Activated CD8-positive, alpha-beta memory T cell treated with anti-CD3 and anti-CD28 coated beads, Interleukin-2, amount 50 U/mL, for 24 hours (primary cell): ENCODE measurements at regions not wholly inside any gene's neighbourhood (a gene's known extent, or its start where the extent isn't known, plus 50 kb on each side); places are given as distances from the start of the nearest gene placed in this dataset.

ENCODE experiments used
- DNase-seq: peaks from one replicate; pipeline ENCODE4 v3.0.0-alpha.2; 2020; ENCODE audit errors: extremely low read depth

DNA sequence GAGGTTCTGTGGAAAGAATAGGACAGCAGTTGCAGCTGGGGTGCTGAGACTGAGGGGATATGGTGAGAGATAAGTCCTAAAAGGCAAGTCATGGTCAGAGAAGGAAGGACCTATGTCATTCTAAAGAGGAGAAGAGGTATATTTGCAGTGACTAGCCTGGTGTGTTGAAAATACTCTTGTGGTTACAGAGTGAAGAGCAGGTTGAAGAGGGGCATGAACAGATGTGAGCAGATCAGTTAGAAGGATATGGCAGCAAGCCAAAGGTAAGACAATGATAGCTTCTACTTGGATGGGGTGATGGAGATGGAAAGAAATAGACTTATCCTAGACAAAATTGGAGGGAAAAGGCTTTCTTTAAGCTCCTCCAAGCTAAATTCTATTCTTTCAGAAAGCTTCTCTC lies 469.8 kb upstream of the CPEB2 start:
- DNase-seq: no peak

GRCh38 chr4:14539246-14539645 lies 463.0 kb upstream of the CPEB2 start:
- no peak for DNase-seq

DNA sequence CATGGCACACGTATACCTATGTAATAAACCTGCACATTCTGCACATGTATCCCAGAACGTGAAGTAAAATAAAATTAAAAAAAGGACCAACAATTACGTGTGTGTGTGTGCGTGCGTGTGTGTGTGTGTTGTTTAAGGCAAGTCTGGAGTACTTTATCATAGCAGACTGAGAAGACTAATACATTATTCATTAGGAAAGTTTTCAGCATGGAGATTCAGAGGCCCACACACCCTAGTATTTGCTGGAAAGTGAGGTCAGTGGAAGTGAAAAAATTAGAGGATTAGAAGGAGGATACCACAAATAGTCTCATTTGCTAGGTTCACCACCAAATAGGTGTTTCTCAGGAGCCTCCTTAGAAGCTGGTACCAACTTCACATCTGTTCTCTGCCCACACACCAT lies 457.1 kb upstream of the CPEB2 start:
- DNase-seq: no peak

DNA sequence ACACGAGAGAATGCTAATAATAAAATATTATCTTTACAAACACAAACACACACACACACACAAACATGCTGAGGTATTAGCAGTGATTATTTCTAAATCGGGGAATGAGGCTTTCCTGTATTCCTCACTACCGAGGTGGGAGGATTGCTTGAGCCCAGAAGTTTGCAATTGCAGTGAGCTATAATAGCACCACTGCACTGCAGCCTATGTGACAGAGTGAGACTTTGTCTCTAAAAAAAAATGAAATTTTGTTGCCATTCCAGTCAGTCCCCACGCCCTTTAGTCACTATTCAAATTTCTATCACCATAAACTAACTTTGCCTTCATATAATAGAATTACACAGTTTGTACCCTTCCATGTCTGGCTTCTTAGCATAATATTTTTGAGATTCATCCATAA lies 456.5 kb upstream of the CPEB2 start:
- no peak for DNase-seq

DNA sequence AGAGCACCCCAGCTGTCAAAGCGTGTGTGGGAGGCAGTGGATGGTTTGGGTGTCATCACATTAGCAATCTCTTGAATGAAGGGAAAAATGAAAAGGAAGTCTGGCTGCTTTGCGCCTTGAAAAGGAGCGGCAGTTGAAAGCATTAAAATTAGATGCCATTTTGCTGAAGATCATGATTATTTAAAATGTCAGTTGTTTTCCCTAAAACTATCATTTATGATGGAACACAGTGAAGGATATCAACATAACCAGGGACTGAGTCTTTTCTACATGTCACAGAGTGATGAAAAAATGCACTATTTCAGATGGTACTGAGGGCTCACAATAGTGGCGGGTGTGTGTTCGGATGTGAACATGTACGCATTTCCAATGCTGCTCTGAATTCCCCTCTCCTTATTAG lies 450.2 kb upstream of the CPEB2 start:
- no peak for DNase-seq

DNA sequence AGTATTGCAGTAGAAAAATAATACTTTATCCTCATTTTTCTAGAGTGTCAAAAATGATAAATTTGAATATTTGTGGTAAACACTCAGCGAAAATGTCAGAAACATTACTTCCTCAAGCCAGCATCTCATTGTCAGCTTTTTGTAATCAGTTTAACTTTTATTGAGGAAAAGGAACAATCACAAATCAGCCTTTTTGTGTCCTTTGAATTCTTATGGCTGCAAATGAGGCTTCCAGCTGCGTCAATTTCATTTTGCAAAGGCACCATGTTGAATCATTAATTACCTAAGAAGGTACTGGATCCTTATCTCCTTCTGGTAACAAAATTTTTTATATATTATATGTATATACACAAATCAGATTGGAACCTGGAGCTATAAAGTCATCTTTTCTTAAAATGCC lies 442.6 kb upstream of the CPEB2 start:
- no peak for DNase-seq

DNA sequence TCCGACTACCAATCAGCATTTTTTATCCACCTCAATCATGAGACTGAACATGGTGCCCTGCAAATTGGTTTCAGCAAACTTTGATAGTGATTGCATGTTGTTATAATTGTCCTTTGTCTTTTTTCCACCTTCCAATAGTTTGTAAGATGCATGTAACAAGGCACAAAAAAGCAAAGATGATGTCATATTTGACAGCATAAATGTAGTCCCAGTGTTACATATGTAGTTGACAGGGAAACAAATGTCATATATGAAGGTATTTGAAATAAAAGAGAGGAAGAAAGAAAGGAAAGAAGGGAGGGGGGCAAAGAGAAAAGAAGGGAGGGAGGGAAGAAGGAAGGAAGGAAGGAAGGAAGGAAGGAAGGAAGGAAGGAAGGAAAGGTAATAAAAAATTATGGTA lies 441.7 kb upstream of the CPEB2 start:
- DNase-seq: no peak

DNA sequence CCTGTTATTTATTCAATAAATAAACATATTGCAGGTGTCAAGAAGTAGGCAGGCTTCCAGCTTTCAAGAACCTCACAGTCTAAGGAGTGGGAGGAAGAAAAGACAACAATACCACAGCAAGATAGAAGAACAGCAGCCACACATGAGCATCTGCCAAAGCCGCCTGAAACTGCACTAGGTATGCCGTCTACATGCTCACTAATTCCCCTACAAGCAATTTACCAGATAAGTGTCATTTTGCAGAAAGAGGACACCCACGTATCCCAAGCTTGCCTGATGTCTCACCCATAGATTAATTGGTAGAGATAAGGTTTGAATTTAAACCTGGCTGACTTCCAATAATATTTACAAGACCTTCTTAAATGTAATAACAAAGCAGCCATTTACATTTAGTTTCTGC lies 439.4 kb upstream of the CPEB2 start:
- DNase-seq: no peak

DNA sequence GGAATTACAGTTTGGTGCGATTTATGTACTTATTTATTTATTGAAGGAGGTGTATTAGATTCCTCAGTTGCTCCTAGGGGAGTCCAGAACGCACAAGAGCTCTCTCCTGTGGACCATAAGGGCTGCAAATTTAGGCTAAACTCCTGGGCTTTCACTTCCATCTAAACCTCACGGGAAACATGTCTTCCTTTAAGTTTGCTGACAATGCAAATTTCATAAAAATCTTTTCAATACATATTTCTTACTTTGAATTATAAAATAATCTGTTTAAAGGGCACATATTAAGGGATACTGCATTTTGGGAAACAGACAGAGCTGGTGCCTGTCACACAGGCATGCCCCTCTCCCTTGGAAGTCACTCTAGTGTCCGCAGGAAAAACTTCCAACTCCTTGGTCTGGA lies 438.0 kb upstream of the CPEB2 start:
- no peak for DNase-seq

DNA sequence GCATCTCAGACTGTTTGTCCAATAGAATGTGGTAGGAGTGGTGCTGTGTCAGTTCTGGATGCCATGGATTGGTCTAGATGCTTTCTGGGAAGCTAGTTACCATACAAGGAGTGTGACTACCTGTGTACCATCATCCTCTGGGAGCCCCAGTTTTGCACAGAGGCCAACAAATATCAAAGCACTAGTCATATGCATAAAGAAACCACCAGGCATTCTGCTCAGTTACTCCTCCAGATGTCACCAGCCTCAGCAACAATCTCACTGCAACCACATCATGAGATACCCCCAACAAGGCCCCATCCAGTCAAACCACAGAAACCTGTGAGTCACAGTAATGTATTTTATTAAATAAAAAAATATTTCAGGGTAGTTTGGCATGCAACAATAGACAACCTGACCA lies 435.8 kb upstream of the CPEB2 start:
- no peak for DNase-seq

DNA sequence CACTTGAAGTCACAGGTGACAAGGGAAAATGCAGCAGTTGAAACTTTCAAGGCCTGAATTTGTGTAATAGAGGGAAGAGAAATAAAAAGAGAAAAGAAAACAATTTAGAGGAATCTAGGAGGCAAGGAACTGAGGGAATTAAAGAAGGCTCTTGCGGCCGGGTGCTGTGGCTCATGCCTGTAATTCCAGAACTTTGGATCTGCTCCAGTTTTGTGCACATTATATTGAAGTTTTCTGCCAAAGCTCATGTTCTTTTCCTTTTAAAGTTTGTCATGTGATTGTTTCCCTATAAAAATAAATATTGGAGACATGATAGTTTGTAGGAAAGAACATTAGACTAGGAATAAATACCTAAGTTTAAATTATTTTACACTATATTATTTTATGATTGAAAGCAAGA lies 433.9 kb upstream of the CPEB2 start:
- no peak for DNase-seq

GRCh38 chr4:14575289-14575688 lies 427.0 kb upstream of the CPEB2 start:
- no peak for DNase-seq

DNA sequence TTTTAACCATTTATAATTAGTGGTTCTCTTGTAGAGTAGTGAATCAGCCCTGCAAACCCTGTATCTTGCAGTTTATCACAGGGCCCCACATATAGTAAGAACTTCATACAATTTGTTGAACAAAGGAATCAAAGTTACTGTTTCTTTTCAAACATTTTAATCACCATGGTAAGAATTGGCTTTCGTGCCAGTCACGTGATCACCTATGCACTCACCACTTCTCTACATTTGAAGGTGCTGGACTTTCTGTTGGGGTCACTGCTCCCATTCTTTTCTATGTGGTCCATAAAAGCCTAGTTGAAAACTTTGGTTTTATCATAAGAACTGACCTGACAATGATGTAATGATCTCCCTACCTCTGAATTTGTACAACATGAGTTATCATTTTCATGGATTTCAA lies 426.4 kb upstream of the CPEB2 start:
- DNase-seq: no peak

DNA sequence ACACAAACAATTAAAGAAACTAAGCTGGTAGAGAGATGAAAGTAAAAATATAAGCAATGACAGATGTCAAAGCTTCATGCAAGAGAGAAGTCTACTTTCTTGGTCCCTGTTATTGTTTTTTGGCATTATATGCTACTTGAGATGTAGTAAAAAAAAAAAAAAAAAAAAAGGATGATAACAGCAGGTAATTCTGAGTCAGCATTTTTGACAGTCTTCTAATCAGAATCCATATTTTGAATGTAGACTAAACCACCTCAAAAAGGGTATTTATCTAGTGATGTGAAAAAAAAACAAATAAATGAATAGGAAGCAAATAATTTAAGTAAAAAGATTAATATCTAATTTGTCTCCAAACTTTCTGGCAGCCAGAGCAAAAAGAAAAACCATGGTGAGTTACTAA lies 422.2 kb upstream of the CPEB2 start:
- DNase-seq: no peak

DNA sequence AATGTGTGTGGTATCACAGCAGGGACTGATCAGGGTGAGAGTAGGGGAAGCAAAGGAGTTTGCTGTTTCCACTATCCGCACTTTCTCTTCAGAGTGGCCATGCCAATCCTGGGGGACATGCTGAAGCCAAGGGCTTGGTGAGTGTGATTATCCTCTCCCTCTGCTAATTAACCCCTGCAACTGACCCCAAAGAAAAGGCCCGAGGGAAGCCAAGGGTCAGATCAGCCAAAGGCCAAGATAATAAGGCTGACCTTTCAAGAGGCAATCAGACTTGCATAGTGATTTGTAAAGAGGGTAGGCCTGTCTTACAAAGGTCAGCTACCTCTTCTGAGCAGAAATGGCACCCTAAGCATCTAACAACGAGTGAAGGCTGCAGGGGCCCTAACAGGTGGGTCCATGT lies 420.5 kb upstream of the CPEB2 start:
- DNase-seq: no peak

DNA sequence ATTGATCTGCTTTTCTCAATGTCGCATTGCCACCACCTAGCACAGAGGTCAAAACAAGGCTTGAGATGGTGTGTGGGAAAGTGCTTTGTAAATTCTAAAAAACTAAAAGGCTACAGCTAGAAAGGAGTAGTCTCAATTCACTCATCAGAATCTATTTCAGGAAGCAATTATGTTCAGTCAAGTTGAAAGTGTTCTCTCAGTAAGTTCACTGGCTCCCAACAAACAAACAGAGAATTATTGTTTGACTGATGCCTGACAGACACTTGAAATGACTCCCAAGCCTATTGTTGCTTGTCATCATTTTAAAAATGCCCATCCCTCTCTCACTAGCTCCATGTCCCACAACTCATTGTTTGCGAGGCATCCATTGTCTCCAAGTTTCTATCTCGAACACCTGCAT lies 419.6 kb upstream of the CPEB2 start:
- no peak for DNase-seq

DNA sequence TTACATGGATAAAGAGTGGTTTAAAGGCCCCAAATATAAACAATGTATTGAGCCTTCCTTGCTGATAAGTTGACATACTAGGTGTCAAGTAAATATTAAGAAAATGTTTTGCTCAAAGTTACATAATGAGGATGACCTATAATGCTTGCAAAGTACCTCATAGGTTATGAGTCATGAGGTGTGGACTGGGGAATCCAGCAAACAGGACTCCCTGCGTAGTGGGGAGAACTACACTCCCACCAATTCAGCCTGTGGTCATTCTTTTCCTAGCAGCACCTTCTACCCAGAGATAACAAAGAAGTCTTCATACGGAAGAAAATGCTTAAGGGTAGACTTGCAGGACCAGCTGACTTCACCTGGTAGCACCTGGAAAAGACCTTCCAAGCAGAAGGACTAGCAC lies 418.9 kb upstream of the CPEB2 start:
- no peak for DNase-seq

DNA sequence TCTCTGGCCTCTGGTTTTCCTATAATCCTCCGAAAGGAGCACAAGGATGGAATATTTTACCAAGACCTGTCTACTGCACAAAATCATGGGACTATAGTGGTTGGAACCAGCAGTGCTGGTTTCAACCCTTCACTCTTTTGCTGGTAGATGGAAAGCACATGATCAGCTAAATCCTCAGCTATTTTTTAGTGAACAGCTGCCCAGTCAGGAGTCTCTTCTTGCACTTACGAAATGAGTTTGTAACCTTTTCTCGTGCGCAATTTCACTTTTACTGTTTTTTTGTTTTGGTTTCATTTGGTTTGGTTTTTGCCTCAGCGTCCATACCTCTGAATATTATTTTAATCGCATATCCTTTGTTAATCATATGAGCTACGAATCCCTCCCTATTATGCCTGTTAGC lies 418.5 kb upstream of the CPEB2 start:
- no peak for DNase-seq

- no peak for DNase-seq
Measured at GRCh38 chr4:14592950-14593349, 409.3 kb upstream of the CPEB2 start.

GRCh38 chr4:14596028-14596427 lies 406.3 kb upstream of the CPEB2 start:
- no peak for DNase-seq

- DNase-seq: no peak
Measured at GRCh38 chr4:14596437-14596836, 405.8 kb upstream of the CPEB2 start.

GRCh38 chr4:14596904-14597303 lies 405.4 kb upstream of the CPEB2 start:
- no peak for DNase-seq

GRCh38 chr4:14602206-14602605 lies 400.1 kb upstream of the CPEB2 start:
- DNase-seq: no peak

GRCh38 chr4:14607001-14607400 lies 395.3 kb upstream of the CPEB2 start:
- no peak for DNase-seq

- DNase-seq: no peak
Measured at GRCh38 chr4:14607578-14607977, 394.7 kb upstream of the CPEB2 start.
